GM19463 (cell line): ENCODE measurements at regions not wholly inside any gene's neighbourhood (a gene's known extent, or its start where the extent isn't known, plus 50 kb on each side); places are given as distances from the start of the nearest gene placed in this dataset.
"Not testable (repeated sequence)": the region's sequence is repeated elsewhere in the genome, so short reads cannot be mapped to it uniquely, and the experiment has no call there.

Experiments
- ATAC-seq: cut with Tn5 transposase; IDR thresholded peaks from one replicate; pipeline ENCODE4 v1.9.1; 2021; ENCODE audit warnings: mild to moderate bottlenecking, moderate library complexity; ENCODE audit not compliant: unreplicated experiment

DNA sequence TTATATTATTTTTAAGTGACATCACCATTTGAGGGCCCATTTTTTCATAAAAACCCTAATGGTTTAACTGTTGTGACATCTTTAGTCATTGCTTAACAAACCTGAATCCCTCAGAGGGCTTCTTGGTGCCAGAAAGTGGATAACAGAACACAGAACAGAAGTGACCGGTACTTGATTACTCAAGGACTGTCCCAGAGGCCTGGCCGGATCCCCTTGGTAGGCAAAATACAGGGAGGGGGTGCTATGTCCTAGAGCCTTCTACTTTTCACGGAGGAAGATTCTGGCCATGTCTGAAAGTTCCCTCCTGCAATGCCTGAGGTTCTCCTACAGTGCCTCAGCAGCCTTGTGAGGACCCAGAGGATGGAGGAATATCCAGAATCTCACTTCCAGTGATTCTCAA, 94.3 kb upstream of the DCLK2 start:
- no peak for ATAC-seq

- ATAC-seq = no peak
These were observed 92.3 kb upstream of the DCLK2 start for GRCh38 chr4:149985981-149986380.

DNA sequence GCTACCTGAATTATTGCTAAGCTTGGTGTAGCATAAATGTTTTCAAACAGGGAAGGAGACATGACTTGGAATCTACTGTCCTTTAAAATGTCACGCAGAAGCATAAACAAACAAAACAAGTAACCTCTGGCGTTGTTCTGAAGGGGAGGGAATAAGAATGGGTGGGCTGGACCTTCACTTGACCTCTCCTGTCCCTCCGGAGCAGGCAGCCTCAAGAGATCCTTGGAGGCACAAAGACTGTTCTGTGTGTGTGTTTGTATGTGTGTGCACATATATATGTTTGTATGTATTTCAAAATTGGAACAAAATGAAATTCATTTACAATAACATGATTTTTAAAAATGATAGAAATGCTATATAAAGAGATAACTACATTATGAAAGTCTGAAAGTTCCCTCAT, 91.3 kb upstream of the DCLK2 start:
- ATAC-seq = no peak

DNA sequence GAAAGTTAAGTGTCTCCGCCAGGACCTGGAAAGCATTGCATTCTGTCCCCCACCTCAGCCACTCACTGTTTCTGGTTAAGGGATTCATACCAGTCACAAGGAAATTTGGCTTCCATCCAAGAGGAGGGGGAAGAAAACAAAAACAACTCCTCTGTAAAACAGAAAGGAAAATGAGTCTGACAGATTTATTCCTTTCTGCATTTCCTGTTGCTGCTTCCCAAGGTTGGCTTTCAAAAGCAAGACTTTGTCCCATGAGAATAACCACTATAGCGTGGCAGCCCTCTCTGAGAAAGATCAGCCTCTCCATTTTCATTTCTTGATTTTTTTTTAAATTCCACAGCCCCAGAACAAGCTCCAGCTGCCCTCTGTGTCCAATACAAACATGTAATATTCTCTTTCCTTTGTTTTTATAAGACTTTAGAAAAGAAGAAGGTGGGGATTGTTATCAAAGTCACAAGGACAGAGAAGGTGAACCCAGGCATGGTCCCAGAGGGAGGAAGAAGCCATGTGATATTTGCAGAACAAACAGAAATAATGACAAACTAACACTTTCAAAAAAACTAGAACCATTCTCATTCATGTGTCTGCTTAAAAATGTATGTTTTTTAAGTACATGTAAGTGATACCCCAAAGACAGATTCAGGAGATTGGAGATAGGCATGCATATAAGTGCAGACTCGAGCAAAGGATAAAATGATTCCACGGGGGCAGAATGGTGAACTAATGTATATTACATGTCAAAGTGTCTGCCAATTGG, 90.7 kb upstream of the DCLK2 start:
- no peak for ATAC-seq

- no peak for ATAC-seq
These were observed 90.2 kb upstream of the DCLK2 start for GRCh38 chr4:149988087-149988410.

DNA sequence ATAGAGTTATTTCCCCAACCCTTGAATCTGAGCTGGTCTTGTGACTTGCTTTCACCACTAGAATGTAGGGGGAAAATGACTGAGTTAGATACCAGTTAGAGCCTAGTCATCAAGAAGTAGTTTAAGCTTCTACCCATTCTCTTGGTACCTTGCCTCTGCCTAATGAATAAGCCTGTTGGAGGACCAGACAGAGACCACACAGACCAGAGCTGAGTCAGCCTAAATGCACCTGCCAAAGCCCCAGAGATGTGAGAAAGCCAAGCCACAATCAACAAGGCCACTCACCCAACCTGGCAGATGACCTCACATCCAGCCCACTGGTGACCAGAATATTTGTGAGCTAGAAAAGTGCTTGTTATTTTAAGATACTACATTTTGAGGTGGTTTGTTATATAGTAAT, 85.2 kb upstream of the DCLK2 start:
- ATAC-seq = peak; percentile 46

DNA sequence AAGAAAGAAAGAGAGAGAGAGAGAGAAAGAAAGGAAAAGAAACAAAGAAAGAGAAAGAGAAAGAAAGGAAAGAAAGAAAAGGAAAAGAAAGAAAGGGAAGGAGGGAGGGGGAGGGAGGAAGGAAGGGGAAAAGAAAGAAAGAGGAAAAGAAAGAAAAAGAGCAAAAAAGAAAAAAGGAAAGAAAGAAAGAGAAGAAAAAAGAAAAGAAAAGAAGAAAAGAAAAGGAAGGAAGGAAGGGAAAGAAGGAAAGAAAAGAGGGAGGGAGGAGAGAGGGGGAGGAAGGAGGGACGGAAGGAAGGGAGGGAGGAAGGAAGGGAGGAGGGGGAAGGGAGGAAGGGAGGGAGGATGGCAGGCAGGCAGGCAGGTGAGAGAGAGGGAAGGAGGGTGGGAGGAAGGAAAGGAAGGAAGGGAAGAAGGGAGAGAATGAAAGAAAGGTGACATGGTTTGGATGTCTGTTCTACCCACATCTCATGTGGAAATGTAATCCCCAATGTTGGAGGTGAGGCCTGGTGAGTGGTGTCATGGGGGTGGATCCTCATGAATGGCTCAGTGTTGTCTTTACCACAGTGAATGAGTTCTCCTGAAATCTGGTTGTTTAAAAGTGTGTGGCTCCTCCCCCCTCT, 83.0 kb upstream of the DCLK2 start:
- no peak for ATAC-seq

DNA sequence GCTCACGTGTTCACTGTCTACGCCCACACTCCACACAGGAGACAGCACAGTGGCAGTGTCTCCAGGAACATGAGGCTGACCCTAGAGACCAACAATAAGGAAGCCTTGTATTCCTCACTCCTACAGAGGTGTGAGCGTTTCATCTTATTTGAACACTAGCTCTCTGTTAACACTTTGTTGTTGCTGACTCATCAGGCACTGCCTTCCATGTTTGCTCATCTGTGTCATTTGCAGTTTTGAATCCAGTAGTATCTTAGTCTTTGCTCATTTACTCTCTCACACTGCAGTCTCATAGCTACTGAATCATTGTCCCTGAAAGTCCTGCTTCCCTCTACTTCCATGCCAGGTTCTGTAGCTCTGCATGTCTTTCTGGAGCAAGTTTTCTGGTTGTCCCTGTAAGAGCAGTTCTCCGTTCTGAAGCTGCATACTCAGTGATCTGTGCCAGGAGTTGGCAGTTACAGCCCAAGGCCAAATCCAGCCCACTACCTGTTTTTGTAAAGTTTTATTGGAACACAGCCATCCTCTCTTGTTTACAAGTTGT, 80.3 kb upstream of the DCLK2 start:
- peak; percentile 74 for ATAC-seq

GRCh38 chr4:149999485-150000074, 78.7 kb upstream of the DCLK2 start:
- ATAC-seq = peak; percentile 31

DNA sequence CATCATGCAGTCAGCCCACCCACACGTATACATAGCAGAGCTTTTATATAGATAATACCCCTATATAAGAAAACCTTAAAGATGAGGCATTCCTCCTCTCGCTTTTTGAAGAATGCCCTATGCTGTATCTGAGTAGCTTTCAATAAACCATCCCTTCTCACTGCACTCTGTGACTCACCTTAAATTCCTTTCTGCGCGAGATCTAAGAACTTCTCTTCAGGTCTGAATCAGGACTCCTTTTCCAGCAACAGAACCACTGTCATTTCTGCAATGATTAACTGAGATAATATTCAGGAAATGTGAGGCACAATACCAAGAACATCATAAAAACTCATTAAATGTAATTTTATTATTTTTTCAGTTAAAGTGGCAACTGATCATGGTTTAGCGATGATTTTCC, 76.4 kb upstream of the DCLK2 start:
- no peak for ATAC-seq

DNA sequence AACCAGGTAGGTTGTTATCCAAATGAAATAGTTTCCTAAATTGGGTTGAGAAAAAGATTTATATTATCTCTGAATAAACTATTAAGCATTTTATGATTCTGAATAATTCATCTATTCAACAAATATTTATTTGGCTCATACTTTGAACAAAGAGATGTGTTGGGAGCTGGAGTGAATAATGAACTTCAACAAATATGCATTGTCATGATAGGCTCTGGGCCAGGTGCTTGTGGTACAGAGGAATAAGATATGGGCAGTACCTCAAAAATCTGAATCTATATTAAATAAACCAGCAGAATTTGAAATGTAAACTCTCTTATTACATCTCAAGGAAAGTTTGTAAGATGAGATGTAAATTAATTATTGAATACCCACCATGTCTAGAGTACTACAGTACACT, 75.7 kb upstream of the DCLK2 start:
- ATAC-seq = no peak

GRCh38 chr4:150004481-150004880, 73.8 kb upstream of the DCLK2 start:
- ATAC-seq = no peak

GRCh38 chr4:150005537-150005936, 72.7 kb upstream of the DCLK2 start:
- ATAC-seq = no peak

- ATAC-seq = no peak
These were observed 72.0 kb upstream of the DCLK2 start for GRCh38 chr4:150006197-150006596.

DNA sequence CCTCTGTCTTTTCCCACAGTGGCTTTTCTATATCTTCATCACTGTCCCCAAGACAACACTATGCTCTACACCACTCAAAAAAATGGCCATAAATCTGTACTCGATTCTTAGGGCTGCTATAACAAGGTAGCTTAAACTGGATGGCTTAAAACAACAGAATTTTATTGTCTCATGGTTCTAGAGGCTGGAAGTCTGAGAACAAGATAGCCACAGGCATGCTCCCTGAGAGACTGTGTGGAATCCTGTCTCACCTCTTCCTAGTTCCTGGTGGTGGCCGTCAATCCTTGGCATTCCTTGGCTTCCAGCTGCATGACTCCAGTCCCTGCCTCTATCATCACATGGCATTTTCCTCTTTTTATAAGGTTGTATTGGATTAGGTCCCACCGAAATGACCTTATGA, 70.7 kb upstream of the DCLK2 start:
- ATAC-seq = no peak

DNA sequence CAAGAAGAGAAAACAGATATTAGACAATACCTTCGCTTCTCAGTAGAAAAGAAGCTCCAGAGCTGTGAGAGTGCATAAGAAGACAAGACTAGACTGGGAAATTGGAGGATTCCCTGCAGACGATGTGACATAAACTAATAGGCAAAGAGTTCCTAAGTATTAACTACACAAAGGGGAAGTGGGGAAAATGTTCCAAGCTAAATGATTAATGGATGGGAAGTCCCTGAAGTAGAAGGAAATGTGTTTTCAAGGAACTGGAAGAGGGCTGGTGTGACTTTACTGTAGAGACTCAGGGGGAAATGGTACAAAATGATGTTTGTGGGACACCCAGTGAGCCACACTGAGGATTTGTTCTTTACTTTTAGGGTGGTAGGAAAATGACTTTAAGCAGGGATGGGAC, 69.7 kb upstream of the DCLK2 start:
- no peak for ATAC-seq

DNA sequence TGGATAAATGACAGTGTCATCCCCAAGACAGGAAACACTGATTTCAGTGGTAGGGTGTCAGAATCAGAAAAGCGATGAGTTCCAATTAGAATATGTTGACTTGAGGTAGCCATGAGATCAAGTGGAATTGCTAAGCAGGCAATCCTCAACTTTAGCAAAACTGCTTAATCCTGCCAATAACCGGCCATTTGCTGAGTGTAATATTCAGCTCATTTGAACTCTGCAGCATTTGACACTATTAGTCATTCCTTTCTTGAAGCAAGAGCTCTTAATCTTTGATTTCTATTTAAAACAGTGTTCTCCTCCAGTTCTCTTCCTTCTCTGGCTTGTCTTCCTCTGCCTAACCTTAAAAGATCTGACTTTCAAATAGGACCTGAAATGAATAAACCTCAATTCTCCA, 68.7 kb upstream of the DCLK2 start:
- ATAC-seq = no peak

- ATAC-seq = peak; percentile 70
These were observed 67.6 kb upstream of the DCLK2 start for GRCh38 chr4:150010525-150011126.

- ATAC-seq = no peak
These were observed 65.3 kb upstream of the DCLK2 start for GRCh38 chr4:150012851-150013360.

GRCh38 chr4:150015910-150016309, 62.3 kb upstream of the DCLK2 start:
- not testable (repeated sequence) for ATAC-seq

DNA sequence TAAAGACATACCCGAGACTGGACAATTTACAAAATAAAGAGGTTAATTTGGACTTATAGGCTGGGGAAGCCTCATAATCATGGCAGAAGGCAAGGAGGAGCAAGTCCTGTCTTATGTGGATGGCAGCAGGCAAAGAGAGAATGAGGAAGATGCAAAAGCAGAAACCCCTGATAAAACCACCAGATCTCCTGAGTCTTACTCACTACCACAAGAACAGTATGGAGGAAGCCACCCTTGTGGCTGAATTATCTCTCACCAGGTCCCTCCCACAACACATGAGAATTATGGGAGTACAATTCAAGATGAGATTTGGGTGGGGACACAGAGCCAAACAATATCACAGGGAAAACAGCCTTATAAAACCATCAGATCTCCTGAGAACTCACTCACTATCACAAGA, 61.6 kb upstream of the DCLK2 start:
- not testable (repeated sequence) for ATAC-seq

- ATAC-seq = no peak
These were observed 60.0 kb upstream of the DCLK2 start for GRCh38 chr4:150018257-150018656.
